GM19238 (cell line): ENCODE measurements at regions not wholly inside any gene's neighbourhood (a gene's known extent, or its start where the extent isn't known, plus 50 kb on each side); places are given as distances from the start of the nearest gene placed in this dataset.
"Not testable (repeated sequence)": the region's sequence is repeated elsewhere in the genome, so short reads cannot be mapped to it uniquely, and the experiment has no call there.

Experiments
- DNase-seq: peaks from one replicate; pipeline ENCODE4 v3.0.0; 2011; ENCODE audit warnings: low spot score; ENCODE audit not compliant: insufficient read length

DNA sequence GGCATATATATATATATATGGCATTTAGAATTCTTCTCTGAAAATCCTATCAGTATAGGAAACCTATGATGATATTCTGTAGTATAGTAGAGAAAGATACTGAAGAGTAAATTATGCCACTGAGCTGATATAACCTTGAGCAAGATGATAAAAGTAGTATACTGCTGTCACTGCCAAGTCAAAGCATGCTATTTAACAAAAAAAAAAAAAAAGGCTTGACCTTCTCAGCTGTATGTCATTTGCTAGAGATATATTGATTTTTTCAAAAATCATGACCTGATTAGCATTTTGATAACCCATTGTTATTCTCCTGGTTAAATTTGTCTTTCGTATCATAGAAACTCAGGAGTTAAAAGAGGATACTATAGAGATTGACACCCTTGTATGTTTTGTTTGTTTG, 299.4 kb downstream of the ADAMTS20 start:
- no peak for DNase-seq

DNA sequence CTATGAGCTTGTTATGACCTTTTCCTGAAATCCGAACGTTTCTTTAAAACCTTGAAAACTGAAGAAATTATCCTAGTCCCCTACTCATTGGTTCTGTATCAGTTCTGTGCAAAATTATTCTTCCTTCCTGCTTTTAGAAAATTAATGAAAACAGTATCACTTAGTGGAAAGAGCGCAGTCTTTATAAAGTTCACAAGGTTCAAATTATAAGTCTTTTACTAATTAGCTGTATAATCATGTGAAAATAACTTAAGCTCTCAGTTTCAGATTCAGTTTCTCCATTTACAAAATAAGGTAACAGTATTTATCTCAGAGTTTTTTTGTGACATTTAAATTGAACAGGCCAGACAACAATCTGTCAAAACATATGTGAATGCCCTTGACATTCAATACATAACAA, 306.1 kb downstream of the ADAMTS20 start:
- DNase-seq, result no peak

DNA sequence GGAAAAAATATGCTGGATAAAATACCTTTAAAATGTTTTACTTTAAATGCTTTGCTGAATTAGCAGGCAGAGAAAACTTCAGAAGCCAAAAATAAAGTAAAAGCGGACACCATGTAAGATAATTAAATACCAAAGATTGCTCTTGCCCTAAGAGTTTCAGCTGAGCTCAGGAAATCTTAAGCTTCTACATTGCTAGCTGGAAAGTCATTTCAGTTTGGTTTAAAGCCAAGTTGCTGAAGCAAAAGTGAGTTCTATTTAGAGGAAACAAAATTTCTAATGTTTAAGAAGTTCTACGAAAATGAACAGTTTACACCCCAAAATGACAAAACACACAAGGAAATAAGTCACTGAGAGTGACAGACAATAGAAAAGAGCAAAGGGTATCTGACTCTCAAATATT, 310.0 kb downstream of the ADAMTS20 start:
- no peak for DNase-seq

DNA sequence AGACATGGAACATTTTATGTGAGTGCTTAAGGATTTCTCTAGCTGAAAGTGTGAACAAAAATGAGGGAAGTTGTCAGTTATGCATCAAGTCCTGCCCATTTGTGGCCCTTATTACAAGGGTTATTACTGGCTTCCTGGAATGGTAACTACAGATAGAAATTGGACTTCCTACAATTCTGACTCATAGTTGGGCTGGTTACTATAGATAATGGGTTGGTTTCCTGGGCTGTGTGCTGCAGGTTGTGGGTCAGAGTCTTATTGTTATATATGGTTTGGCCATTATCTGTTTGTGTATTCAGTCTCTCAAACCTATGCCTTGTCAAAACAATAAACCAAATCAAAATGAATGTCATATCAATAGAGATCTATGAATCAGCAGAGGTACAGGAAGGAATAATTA, 313.7 kb downstream of the ADAMTS20 start:
- no peak for DNase-seq

DNA sequence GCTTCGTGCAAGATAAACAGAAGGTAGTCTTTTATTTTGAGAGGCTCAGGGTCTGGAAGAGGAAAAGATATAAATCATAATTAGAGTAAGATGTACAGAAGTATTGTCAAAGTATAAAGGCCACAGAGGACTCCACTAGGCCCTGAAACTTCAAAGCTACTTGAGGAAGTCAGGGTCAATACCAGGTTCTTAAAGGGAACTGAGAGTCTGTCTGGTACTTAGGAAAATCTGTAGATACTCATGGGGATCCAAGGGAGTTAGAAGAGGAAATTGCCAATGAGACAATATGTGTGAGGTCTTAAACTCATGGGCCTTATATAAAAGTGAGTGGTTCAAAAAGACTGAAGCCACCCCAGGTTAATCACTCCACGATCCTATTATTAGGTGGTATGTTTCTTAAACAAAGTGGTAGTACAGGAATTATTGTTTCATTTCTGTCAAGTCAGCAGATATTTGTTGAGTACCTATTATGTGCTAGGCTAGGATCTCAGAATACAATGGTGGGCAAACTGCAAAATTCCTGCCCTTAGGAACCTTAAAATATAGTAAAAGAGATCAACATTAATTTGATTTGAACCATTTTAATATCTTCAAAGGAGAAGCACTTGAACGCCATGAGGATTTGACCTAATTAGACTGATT, 314.6 kb downstream of the ADAMTS20 start:
- no peak for DNase-seq

DNA sequence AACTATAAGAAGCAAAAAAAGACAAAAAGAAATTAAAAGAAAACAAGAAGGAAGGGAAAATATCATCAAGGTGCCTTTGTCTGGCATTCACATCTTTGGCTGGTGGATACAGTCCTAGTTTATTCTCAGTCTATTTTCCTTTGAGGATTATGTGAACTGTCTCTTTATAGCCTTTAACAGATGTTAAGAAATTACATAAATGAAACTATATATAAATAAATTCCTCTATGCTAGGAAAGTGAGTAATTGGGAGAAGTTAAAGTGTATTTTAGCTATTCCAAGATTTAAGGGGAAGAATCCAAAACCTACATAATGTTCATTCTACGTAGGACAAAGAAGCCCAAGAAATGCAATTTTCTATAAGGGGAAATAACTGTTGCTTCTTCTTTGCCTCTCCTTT, 316.3 kb downstream of the ADAMTS20 start:
- DNase-seq, result no peak

DNA sequence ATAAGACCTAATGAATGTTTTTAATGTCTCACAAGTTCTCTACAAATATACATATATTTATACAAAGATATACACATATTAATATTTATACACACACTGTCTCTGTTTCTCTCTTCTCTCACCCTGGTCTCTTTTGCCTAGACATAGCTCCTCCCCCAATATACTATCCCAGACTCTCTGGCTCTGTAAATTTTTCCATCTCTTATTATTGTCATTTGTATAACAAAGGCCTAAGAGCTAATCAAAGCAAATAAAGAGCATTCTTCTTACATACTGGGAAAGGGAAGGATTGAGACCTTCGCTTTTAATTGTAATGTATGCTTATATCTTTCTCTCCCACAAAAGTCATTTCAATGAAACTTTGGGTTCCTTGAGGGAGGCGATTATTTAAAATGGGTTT, 318.1 kb downstream of the ADAMTS20 start:
- no peak for DNase-seq

DNA sequence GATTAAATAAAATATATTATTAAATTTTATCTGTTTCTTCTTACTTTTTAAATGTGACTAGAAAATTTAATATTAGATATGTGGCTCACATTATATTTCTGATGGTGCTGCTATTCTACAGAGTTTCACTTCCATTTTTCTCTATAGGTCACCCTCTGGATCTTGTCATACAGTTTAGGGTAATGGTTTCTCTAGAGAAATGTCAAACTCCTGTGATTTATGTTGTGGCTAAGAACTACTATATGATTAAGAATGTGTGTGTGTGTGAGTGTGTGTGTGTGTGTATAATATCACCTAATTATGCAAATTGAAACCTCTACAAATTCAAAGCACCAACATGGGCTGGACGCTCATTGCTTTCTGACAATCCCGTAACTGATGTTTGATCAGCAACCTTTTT, 325.9 kb downstream of the ADAMTS20 start:
- no peak for DNase-seq

DNA sequence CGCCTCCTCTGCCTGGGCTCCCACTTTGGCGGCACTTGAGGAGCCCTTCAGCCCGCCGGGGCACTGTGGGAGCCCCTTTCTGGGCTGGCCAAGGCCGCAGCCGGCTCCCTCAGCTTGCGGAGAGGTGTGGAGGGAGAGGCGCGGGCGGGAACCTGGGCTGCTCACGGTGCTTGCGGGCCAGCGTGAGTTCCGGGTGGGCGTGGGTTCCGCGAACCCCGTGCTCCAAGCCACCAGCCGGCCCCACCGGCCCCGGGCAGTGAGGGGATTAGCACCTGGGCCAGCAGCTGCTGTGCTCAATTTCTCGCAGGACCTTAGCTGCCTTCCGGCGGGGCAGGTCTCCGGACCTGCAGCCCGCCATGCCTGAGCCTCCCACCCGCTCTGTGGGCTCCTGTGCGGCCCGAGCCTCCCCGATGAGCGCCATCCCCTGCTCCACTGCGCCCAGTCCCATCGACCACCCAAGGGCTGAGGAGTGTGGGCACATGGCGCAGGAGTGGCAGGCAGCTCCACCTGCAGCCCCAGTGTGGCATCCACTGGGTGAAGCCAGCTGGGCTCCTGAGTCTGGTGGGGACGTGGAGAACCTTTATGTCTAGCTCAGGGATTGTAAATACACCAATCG, 327.7 kb downstream of the ADAMTS20 start:
- DNase-seq, result not testable (repeated sequence)

DNA sequence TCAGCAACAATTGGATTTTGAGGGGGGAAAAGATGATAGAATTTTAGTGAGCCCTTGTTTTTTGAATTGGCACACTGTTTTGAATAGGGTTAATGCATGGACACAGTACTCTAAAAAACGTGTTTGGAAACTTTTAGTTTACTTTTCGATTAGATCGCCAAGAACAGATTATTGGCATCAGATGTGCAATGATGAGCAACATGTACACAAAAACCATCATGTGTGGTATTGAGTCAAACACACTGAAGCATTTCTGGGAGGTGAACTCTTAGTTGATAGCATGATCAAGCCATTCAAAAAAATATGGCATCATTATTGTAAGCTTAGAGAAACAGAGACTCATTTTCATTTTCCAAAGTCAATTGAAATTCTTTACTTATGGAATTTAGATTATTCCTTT, 329.2 kb downstream of the ADAMTS20 start:
- DNase-seq, result no peak

DNA sequence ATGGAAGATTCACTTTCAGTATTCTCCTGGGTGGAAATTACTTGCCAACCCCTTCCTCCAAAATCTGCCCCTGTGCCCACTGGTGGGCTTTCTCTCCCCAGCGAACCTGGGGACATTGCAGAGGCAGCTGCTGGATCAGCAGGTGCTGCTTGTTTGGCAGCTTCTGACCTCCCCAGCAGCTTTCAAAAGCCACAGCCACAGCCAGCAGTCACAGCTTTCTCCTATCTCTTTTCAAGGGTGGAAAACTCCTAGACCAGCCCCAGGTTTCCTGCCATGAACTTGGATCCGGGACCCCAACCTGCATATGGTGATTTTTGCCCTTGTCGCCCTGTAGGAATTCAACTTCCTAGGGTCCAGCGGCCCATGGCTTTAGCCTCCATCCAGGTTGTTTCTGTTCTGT, 330.8 kb downstream of the ADAMTS20 start:
- no peak for DNase-seq

DNA sequence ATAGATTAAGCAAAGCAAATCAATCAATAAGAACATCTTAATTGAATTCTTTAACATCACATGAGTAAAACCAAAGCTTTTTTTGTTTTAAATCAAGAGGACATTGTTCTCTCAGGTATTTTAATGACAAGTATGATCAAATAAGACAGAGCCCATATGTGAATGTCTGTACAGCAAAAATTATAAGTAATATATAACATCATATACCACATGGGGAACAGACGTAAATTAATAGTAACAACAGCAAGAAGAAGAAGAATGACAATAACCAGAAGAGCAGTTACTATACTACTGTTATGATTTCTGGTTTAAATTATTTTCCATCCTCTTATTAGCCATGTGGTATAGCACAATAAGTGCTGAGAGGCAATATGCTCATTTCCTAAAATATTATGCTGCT, 335.5 kb downstream of the ADAMTS20 start:
- no peak for DNase-seq

DNA sequence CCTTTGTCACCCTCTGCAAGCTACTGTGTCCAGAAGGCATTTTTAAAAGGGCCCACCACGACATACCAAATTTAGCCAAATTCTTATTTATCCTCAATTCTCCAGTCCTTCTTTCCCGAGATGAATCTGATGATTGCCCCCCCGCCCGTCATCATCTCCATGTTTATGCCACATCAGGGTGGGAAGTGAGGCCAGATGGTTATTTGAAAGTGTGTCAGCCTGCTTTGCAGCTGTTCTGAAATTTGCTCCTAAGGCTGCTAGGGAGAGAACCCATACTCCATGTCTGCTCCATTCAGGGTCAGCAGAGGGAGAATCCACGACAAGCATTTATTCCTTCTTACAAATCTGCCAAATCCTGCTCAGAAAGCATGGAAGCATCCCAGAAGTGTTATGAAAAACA, 337.8 kb downstream of the ADAMTS20 start:
- no peak for DNase-seq

DNA sequence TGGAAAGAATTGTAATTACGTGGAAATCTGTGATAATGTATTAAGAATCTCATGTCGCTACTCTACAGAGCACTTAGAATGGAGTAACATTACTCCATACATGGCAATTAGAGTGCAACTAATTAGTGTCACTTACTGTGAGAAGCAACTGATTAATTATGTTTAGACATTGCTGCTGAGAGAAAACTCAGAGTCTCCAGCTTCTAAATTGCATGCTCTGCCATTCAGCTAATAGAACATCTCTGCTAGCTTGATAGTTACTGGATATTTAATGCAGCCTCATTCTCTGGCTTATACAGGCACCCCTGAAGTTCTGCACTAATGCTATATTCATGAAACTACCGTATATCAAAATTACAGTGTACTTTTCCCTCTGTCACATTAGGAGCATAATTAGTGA, 338.4 kb downstream of the ADAMTS20 start:
- no peak for DNase-seq

DNA sequence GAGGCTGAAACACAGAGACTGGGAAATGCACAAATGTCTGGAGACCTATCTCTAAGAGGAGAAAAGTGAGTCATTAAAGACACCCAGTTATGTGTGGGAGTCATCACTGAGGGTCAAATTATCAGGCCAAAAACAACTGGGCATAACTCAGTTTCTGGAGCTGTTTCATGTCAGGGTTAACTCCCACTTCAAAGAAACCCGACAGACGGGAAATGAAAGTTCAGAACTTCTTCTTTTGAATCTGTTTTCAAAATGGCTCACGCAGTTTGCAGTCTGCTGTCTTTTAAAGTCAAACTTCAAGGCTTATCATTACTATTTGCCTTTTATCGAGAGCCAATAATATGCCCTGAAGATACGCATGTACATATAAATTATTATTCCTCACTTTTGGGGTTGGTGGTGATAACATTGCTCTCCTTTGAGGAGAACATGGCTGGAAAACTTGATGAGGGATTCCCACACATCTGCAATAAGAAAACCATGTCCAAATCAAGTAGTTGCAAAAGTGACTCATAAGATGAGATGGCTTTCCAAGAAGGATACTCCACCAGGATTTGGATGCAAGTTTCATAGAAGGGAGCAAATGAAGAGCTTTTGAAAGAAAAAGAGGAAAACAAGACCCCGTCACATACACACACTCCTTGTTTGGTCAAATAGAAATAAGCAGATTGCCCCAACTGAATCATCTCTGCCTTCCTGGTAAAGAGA, 341.4 kb downstream of the ADAMTS20 start:
- DNase-seq, result no peak

DNA sequence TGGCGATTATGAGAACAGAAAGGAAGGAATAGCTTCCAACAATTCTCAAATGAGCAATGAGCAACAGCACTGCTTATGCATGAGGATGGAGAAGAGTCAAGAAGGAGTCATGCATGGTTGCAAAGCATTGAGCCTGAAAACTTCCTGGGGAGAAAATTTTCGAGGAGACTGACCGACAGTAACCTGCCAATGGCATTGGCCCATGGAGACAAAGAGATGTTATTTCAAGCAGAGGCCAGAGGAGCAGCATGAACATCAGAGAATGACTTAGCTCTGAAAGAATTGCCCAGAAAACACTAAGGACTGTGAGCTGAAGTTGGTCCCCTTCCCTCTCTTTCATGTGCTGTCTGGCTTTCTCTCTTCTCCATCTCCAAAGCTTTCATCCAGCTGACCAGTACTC, 343.4 kb downstream of the ADAMTS20 start:
- DNase-seq, result no peak

DNA sequence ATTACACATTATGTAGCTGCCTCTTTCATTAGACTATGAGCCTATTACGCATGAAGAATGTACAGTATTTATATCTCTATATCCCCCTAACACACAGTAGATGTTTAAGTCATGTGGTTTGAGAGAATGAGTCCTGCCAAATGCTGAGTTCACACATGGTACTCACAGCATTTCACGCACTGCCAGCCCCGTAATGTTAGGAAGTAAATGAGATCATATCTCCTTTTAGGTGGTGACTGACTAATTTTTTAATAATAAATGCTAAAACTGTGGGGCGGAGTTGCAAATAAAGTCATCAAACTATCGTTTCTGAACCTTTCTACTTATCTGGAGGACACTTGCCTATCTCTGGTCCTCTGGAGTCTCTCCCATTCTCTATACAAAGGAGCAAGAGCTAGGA, 343.8 kb downstream of the ADAMTS20 start:
- DNase-seq, result no peak

DNA sequence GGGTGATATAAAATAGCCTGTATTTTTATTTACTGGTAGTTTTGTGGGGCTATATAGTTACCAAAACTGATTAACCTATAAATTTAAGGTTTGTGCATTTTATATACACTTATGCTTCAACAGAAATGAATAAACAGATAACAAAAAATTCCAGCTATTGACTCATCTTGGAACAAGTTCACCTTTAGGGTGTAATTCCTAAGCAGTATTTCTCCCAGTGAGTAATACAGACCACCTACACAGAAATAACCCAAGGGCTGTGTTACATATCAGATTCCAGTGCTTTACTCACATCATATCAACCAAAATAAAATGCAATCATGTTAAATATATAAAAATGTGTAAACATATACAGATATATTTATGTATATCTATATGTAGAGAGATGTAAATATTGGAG, 345.6 kb downstream of the ADAMTS20 start:
- no peak for DNase-seq

DNA sequence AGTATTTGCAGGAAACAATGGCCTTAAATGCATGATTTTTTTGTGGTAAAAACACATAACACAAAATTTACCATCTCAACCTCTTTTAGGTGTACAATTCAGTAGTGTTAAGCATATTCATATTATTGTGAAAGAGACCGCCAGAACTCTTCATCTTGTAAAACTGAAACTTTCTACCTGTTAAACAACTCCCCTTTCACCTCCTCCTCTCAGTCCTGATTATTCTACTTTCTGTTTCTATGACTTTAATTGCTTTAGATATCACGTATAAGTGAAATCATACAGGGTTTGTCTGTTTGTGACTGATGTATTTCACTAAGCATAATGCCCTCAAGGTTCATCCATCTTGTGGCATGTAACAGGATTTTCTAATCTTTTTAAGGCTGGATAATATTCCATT, 353.4 kb downstream of the ADAMTS20 start:
- no peak for DNase-seq

DNA sequence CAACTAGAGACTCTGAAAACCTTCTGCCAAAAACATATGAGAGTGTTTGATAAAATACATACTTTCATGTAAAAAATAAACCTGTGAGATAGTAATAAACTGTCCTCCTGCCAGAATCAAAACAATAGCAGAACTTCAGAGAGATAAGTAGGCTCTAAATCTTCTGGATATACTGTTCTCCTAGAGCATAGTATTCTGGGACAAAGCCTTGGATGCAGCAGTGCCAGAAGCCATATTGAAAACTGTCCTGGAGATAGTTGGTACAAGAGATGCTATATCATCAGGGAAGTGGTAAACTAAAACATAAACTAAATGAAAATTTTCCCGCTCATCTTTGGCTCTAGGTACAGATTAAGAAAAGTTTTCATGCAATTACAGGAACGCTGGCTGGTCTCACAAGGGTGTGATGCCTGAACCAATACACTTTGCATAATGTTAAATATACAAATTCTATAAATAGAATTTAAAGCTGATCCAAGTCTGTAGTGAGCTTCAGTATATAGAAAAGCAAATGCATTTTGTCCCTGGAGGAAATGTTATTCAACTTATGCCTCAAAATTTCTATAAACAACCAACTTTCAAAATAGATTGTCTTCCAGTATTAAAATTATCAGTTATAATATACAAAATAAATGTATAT, 355.6 kb downstream of the ADAMTS20 start:
- no peak for DNase-seq

DNA sequence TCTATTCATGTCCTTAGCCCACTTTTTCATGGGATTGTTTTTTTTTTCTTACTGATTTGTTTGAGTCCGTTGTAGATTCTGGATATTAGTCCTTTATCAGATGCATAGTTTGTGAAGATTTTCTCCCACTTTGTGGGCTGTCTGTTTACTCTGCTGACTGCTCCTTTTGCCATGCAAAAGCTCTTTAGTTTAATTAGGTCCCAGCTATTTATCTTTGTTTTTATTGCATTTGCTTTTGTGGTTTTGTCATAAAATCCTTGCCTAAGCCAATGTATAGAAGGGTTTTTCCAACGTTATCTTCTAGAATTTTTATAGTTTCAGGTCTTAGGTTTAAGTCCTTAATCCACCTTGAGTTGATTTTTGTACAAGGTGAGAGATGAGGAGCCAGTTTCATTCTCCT, 358.9 kb downstream of the ADAMTS20 start:
- not testable (repeated sequence) for DNase-seq

DNA sequence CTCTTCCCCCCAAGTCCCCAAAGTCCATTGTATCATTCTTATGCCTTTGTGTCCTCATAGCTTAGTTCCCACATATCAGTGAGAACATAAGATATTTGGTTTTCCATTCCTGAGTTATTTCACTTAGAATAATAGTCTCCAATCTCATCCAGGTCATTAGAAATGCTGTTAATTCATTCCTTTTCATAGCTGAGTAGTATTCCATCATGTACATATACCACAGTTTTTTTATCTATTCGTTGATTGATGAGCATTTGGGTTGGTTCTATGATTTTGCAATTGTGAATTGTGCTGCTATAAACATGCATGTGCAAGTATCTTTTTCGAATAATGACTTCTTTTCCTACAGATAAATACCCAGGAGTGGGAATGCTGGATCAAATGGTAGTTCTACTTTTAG, 359.6 kb downstream of the ADAMTS20 start:
- not testable (repeated sequence) for DNase-seq
